Fibroblast of lung (primary cell): ENCODE measurements at regions not wholly inside any gene's neighbourhood (a gene's known extent, or its start where the extent isn't known, plus 50 kb on each side); places are given as distances from the start of the nearest gene placed in this dataset.

Source experiments
- DNase-seq, 2 donors: peaks; one replicate each; pipeline versions ENCODE4 v3.0.0 to v3.0.0-alpha.2; 2010; ENCODE audit warnings: low read depth in 2 of 2
- H2AFZ ChIP-seq: 2 replicates; pipeline ENCODE4 v1.5.1; 2012; ENCODE audit warnings: low read length, control low read depth, inconsistent platforms
- H3K27ac ChIP-seq: 2 replicates; pipeline ENCODE4 v1.5.1; 2011; ENCODE audit warnings: low read length, control low read depth; ENCODE audit not compliant: insufficient read depth
- H3K27me3 ChIP-seq: 2 replicates; pipeline ENCODE4 v1.5.1; 2011; ENCODE audit warnings: mild to moderate bottlenecking, low read length; ENCODE audit not compliant: control insufficient read depth, insufficient read depth
- H3K36me3 ChIP-seq: 2 replicates; pipeline ENCODE4 v1.5.1; 2011; ENCODE audit warnings: low read length; ENCODE audit not compliant: control insufficient read depth, insufficient read depth
- H3K4me1 ChIP-seq: 2 replicates; pipeline ENCODE4 v1.5.1; 2011; ENCODE audit warnings: low read length; ENCODE audit not compliant: control insufficient read depth, insufficient read depth; ENCODE audit errors: extremely low read depth
- H3K4me2 ChIP-seq: 2 replicates; pipeline ENCODE4 v1.5.1; 2011; ENCODE audit warnings: low read length, control low read depth; ENCODE audit not compliant: insufficient read depth; ENCODE audit errors: extremely low read depth
- H3K4me3 ChIP-seq, 4 experiments: fragments of 200-600 bp in 1 of 4; sonication (generic) in 1 of 4; replicated peaks in 1 of 4; 2 replicates each; pipeline ENCODE4 v1.5.1; 2011 to 2016; ENCODE audit warnings: low read length in 4 of 4, low read depth in 3 of 4, mild to moderate bottlenecking in 3 of 4, control low read depth in 2 of 4, inconsistent platforms in 1 of 4, mixed read lengths in 1 of 4; ENCODE audit not compliant: insufficient read depth in 1 of 4; ENCODE audit errors: control extremely low read depth in 1 of 4
- H3K79me2 ChIP-seq: 2 replicates; pipeline ENCODE4 v1.5.1; 2012; ENCODE audit warnings: mild to moderate bottlenecking, low read length, inconsistent platforms; ENCODE audit not compliant: control insufficient read depth, insufficient read depth
- H3K9ac ChIP-seq: 2 replicates; pipeline ENCODE4 v1.5.1; 2011; ENCODE audit warnings: mild to moderate bottlenecking, low read length, control low read depth; ENCODE audit not compliant: insufficient read depth
- H3K9me3 ChIP-seq: 2 replicates; pipeline ENCODE4 v1.5.1; 2012; ENCODE audit warnings: low read depth, low read length; ENCODE audit not compliant: control insufficient read depth, insufficient read depth
- H4K20me1 ChIP-seq: 2 replicates; pipeline ENCODE4 v1.5.1; 2011; ENCODE audit warnings: low read length; ENCODE audit not compliant: control insufficient read depth, insufficient read depth; ENCODE audit errors: extremely low read depth
- EZH2 ChIP-seq: IDR thresholded peaks from 2 replicates; pipeline ENCODE4 v1.5.1; 2012; ENCODE audit warnings: low read length, control low read depth, mild to moderate bottlenecking; ENCODE audit errors: missing control alignments
- TF ChIP-seq, protein P1 (sequence below), 2 donors: IDR thresholded peaks in 1 of 2; conservative IDR thresholded peaks in 1 of 2; 1 replicate in 1 of 2; 2 replicates in 1 of 2; pipeline ENCODE4 v1.5.1; 2011 to 2012; ENCODE audit warnings: low read length in 2 of 2, control low read depth in 1 of 2, inconsistent platforms in 1 of 2, low read depth in 1 of 2, mild to moderate bottlenecking in 1 of 2

DNA sequence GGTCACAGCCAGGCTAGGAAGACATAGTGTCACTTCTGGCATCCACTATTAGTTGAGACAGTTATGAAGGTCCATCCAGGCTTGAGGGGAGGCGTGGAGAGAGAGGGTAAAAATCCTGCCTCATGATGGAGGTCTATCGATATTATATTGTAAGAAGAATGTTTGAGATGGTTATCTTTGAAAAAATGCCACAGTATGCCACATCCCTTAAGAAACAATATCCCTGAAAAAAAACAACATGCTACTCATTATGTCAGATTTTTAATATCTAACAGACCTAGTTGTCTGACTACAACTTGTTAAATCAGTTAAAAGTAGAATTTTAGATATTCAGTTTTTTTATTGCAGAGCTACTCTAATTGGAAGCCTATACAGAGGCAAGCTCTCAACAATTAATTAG is 121.7 kb upstream of the SLC5A12 start:
- H3K27ac ChIP-seq = no peak overlapping the region

GRCh38 chr11:26844963-26845362 is 123.1 kb upstream of the SLC5A12 start:
- Histone ChIP-seq H3K36me3 (no peaks in the 10 kb centered on the region), H3K9me3 (no peaks in the 10 kb centered on the region), H3K79me2 (no peaks in the 10 kb centered on the region), H3K4me2 (no peak overlapping the region), H2AFZ (no peak overlapping the region), H3K27me3 (no peaks in the 10 kb centered on the region), H4K20me1 (no peaks in the 10 kb centered on the region), H3K4me1 (peaks cover 2% of the 10 kb centered on the region), H3K27ac (no peak overlapping the region), H3K9ac (no peak overlapping the region), H3K4me3 (no peak overlapping the region)
- TF ChIP-seq, protein P1, sequence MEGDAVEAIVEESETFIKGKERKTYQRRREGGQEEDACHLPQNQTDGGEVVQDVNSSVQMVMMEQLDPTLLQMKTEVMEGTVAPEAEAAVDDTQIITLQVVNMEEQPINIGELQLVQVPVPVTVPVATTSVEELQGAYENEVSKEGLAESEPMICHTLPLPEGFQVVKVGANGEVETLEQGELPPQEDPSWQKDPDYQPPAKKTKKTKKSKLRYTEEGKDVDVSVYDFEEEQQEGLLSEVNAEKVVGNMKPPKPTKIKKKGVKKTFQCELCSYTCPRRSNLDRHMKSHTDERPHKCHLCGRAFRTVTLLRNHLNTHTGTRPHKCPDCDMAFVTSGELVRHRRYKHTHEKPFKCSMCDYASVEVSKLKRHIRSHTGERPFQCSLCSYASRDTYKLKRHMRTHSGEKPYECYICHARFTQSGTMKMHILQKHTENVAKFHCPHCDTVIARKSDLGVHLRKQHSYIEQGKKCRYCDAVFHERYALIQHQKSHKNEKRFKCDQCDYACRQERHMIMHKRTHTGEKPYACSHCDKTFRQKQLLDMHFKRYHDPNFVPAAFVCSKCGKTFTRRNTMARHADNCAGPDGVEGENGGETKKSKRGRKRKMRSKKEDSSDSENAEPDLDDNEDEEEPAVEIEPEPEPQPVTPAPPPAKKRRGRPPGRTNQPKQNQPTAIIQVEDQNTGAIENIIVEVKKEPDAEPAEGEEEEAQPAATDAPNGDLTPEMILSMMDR (conservative IDR thresholded peaks at IDR 0.05 in 1 of 2, IDR thresholded peaks at IDR 0.05 in 1 of 2; ENCODE audit: low read depth in 1 of 2, low read length in 2 of 2) = no peak
- no peak for TF ChIP-seq EZH2
- no peak for DNase-seq

More for the DNA sequence above, 121.7 kb upstream of the SLC5A12 start:
- no peaks in the 10 kb centered on the region for H4K20me1 ChIP-seq
- H3K36me3 ChIP-seq = no peaks in the 10 kb centered on the region
- no peak overlapping the region for H2AFZ ChIP-seq
- no peak overlapping the region for H3K4me2 ChIP-seq
- no peak overlapping the region for H3K9ac ChIP-seq
- no peaks in the 10 kb centered on the region for H3K27me3 ChIP-seq
- H3K4me3 ChIP-seq = no peak overlapping the region
- no peaks in the 10 kb centered on the region for H3K9me3 ChIP-seq
- H3K79me2 ChIP-seq = no peaks in the 10 kb centered on the region
- peaks cover 2% of the 10 kb centered on the region for H3K4me1 ChIP-seq
- no peak for DNase-seq
- TF ChIP-seq, protein P1 (conservative IDR thresholded peaks at IDR 0.05 in 1 of 2, IDR thresholded peaks at IDR 0.05 in 1 of 2; ENCODE audit: low read depth in 1 of 2, low read length in 2 of 2) = no peak
- no peak for TF ChIP-seq EZH2

DNA sequence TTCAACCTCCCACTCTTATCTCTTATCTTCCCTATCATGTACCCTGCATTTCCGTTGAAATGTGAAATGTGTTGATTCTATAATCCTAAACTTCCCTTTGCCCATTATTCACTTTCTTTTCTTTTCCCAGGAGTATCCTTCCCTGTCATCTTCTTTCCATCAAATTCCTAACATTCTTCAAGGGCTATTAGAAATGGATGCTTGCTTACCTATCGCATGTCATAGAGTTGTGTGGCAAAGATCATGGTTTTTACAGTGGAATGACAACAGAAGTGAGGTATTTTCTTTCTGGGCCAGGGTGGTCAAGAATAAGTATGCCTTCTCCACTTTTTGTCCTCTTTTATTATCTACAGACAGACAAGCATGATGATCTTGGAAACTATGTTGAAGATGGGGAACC is 124.4 kb upstream of the SLC5A12 start:
- no peak overlapping the region for H3K4me3 ChIP-seq
- no peak overlapping the region for H3K27ac ChIP-seq
- TF ChIP-seq, protein P1 (conservative IDR thresholded peaks at IDR 0.05 in 1 of 2, IDR thresholded peaks at IDR 0.05 in 1 of 2; ENCODE audit: low read depth in 1 of 2, low read length in 2 of 2) = no peak
- no peak for TF ChIP-seq EZH2
- H3K4me1 ChIP-seq = peaks cover 2% of the 10 kb centered on the region
- no peaks in the 10 kb centered on the region for H3K79me2 ChIP-seq
- H3K9ac ChIP-seq = no peak overlapping the region
- H4K20me1 ChIP-seq = no peaks in the 10 kb centered on the region
- H2AFZ ChIP-seq = no peak overlapping the region
- H3K36me3 ChIP-seq = no peaks in the 10 kb centered on the region
- H3K4me2 ChIP-seq = no peak overlapping the region
- no peaks in the 10 kb centered on the region for H3K9me3 ChIP-seq
- no peaks in the 10 kb centered on the region for H3K27me3 ChIP-seq
- peak in 1 of 2 donors; percentile 30 for DNase-seq
